LNCAP (cell line): ENCODE measurements at regions not wholly inside any gene's neighbourhood (a gene's known extent, or its start where the extent isn't known, plus 50 kb on each side); places are given as distances from the start of the nearest gene placed in this dataset.

Experiments used
- CTCF ChIP-seq: fragments of 450-650 bp; IDR thresholded peaks from 2 replicates; pipeline ENCODE4 v1.5.1; 2017; ENCODE audit warnings: mild to moderate bottlenecking

GRCh38 chr6:91317984-91318383, 731.1 kb upstream of the MAP3K7 start:
- no peak for TF ChIP-seq CTCF

- no peak for TF ChIP-seq CTCF
Measured at GRCh38 chr6:91317247-91317835, 730.5 kb upstream of the MAP3K7 start.

GRCh38 chr6:91310178-91310577, 723.3 kb upstream of the MAP3K7 start:
- TF ChIP-seq CTCF = no peak

- TF ChIP-seq CTCF = no peak
Measured at GRCh38 chr6:91305755-91306154, 718.9 kb upstream of the MAP3K7 start.

- TF ChIP-seq CTCF = no peak
Measured at GRCh38 chr6:91304521-91304920, 717.6 kb upstream of the MAP3K7 start.

GRCh38 chr6:91303326-91303725, 716.5 kb upstream of the MAP3K7 start:
- no peak for TF ChIP-seq CTCF

- no peak for TF ChIP-seq CTCF
Measured at GRCh38 chr6:91299544-91300491, 712.9 kb upstream of the MAP3K7 start.
